ENCODE measurements at regions not wholly inside any gene's neighbourhood (a gene's known extent, or its start where the extent isn't known, plus 50 kb on each side); places are given as distances from the start of the nearest gene placed in this dataset.

DNA sequence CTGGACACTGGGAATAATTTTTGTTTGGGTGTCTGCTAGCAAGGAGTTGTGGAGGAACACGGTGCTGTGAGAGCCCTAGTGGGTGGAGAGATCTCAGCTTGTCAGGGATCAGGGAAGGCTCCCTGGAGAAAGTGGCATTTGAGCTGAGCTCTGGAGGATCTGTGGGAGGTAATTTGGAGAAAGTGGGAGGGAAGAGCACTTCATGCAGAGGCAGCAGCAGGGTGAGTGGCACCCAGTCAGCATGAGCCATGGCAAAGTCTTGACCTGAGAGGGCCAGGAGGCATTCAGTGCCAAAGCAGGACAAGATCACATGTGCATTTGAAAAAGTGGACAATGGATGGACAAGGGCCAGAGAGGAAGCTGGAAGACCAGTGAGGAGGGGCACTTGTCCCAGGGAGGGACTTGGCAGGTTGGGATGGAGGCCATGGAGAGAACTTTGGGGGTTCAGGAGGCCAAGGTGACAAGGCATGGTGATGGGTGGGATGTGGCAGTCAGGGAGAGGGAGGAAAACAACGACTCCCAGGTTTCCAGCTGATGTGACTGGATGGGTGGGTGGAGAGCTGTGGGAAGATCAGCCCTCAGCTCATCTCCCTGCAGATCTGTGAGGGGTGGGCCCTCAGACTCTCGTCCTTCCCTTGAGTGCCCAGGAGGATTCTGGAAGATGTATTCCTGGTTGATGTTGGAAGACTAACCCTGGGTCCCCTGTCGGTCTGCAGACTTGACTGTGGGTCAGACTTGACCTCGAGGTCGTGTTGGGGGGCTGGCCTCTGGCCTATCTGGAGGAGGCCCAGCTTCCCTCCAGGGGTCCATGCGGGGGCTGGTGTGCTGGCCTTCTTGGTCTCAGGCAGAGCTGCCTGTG is 68.9 kb upstream of the PITX1 start:
- TF ChIP-seq, protein P1, sequence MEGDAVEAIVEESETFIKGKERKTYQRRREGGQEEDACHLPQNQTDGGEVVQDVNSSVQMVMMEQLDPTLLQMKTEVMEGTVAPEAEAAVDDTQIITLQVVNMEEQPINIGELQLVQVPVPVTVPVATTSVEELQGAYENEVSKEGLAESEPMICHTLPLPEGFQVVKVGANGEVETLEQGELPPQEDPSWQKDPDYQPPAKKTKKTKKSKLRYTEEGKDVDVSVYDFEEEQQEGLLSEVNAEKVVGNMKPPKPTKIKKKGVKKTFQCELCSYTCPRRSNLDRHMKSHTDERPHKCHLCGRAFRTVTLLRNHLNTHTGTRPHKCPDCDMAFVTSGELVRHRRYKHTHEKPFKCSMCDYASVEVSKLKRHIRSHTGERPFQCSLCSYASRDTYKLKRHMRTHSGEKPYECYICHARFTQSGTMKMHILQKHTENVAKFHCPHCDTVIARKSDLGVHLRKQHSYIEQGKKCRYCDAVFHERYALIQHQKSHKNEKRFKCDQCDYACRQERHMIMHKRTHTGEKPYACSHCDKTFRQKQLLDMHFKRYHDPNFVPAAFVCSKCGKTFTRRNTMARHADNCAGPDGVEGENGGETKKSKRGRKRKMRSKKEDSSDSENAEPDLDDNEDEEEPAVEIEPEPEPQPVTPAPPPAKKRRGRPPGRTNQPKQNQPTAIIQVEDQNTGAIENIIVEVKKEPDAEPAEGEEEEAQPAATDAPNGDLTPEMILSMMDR (IDR thresholded peaks at IDR 0.05; ENCODE audit: low read depth, low read length), result no peak
- no peak for TF ChIP-seq EZH2phosphoT487 (IDR thresholded peaks at IDR 0.05; ENCODE audit: low read depth)

Data from OCI-LY3 (cell line).